HUES6 (cell line): ENCODE measurements at regions not wholly inside any gene's neighbourhood (a gene's known extent, or its start where the extent isn't known, plus 50 kb on each side); places are given as distances from the start of the nearest gene placed in this dataset.
"Not testable (repeated sequence)": the region's sequence is repeated elsewhere in the genome, so short reads cannot be mapped to it uniquely, and the experiment has no call there.

Source experiments
- H3K27ac ChIP-seq: 2 replicates; pipeline ENCODE4 v1.7.0; 2013; ENCODE audit warnings: low read depth, mild to moderate bottlenecking, low read length, inconsistent platforms
- H3K27me3 ChIP-seq: 2 replicates; pipeline ENCODE4 v1.6.1; 2013; ENCODE audit warnings: low read length; ENCODE audit not compliant: control insufficient read depth, insufficient read depth
- H3K36me3 ChIP-seq: 2 replicates; pipeline ENCODE4 v1.6.1; 2013; ENCODE audit warnings: low read length; ENCODE audit not compliant: control insufficient read depth, insufficient read depth
- H3K4me1 ChIP-seq: 2 replicates; pipeline ENCODE4 v1.6.1; 2013; ENCODE audit warnings: low read length; ENCODE audit not compliant: control insufficient read depth, insufficient read depth
- H3K4me3 ChIP-seq: 2 replicates; pipeline ENCODE4 v1.5.1; 2013; ENCODE audit warnings: low read depth, low read length
- H3K9ac ChIP-seq: one replicate; pipeline ENCODE4 v1.6.1; 2013; ENCODE audit warnings: mild to moderate bottlenecking, low read length
- H3K9me3 ChIP-seq: 2 replicates; pipeline ENCODE4 v1.6.1; 2013; ENCODE audit warnings: low read depth, low read length; ENCODE audit not compliant: control insufficient read depth, insufficient read depth

DNA sequence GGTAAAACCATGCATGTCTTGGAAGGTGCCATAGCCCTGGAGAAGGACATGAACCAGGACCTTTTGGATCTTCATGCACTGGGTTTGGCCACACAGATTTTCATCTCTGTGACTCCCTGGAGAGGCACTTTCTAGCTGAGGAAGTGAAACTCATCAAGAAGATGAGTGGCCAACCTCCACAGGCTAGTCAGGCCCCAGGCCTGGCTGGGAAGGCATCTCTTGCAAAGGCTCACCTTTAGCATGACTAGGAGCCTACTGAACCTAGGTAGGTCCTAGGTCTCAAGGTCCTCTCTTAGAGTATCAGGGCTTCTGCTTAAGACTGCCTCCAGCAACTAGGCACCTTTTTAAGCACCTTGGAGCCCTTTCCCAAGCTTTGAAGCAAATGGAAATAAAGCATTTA lies 1448.7 kb upstream of the ACO1 start:
- H3K4me1 ChIP-seq = no peaks in the 10 kb centered on the region
- H3K4me3 ChIP-seq = no peak overlapping the region
- no peak overlapping the region for H3K9ac ChIP-seq
- H3K9me3 ChIP-seq = no peaks in the 10 kb centered on the region
- H3K27me3 ChIP-seq = no peaks in the 10 kb centered on the region
- H3K27ac ChIP-seq = no peak overlapping the region
- H3K36me3 ChIP-seq = no peaks in the 10 kb centered on the region

- Histone ChIP-seq H3K9me3 (no peaks in the 10 kb centered on the region), H3K4me1 (no peaks in the 10 kb centered on the region), H3K27me3 (no peaks in the 10 kb centered on the region), H3K9ac (no peak overlapping the region), H3K36me3 (no peaks in the 10 kb centered on the region), H3K4me3 (no peak overlapping the region), H3K27ac (no peak overlapping the region)
These were observed 1447.3 kb upstream of the ACO1 start for GRCh38 chr9:30937106-30937505.

DNA sequence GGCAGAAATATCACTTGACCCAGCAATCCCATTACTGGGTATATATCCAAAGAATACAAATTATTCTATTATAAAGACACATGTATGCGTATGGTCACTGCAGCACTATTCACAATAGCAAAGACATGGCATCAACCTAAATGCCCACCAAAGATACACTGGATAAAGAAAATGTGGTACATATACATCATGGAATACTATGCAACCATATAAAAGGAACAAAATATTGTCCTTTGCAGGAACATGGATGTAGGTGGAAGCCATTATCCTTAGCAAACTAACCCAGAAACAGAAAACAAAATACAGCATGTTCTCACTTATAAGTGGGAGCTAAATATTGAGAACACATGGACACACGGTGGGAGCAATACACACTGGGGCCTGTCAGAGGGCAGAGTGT lies 1441.6 kb upstream of the ACO1 start:
- H3K9me3 ChIP-seq, H3K9ac ChIP-seq, H3K27ac ChIP-seq, H3K4me3 ChIP-seq, H3K4me1 ChIP-seq, H3K36me3 ChIP-seq, H3K27me3 ChIP-seq: not testable (repeated sequence)

GRCh38 chr9:30943446-30944224 lies 1440.8 kb upstream of the ACO1 start:
- Histone ChIP-seq H3K36me3 (no peaks in the 10 kb centered on the region), H3K9ac (no peak overlapping the region)

GRCh38 chr9:30944225-30944569 lies 1440.2 kb upstream of the ACO1 start:
- H3K4me1 ChIP-seq = no peaks in the 10 kb centered on the region

More at GRCh38 chr9:30943446-30944224, 1440.8 kb upstream of the ACO1 start:
- H3K27me3 ChIP-seq = no peaks in the 10 kb centered on the region
- no peaks in the 10 kb centered on the region for H3K9me3 ChIP-seq
- H3K4me3 ChIP-seq = no peak overlapping the region
- H3K4me1 ChIP-seq = no peaks in the 10 kb centered on the region
- H3K27ac ChIP-seq = no peak overlapping the region

DNA sequence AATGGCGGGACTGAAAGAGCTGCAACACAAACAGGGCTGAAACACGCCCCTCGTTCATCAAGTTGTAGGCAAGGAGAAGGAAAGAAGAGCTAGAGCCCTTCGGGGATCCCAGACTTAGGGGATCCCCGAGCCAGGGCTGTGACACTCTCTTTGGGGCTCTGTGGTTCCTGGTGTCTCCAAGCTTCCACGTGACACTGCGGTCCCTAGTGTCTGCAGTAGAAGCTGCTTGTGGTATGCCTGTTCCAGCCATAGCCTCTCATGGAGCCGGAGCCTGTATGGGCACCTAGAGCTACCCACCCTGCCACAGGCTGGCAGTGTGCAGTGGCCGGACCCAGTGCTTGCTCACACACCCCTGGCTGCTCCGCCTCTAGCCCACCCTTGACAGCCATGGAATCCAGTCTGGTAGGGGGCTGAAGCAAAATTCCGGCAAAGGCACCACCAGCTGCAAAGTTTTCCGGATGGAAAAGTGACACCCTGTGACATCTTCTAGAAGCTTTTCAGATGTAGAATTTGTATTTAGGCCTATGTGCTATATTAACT lies 1439.6 kb upstream of the ACO1 start:
- H3K9ac ChIP-seq = no peak overlapping the region
- H3K27me3 ChIP-seq = no peaks in the 10 kb centered on the region
- H3K4me3 ChIP-seq = no peak overlapping the region
- H3K36me3 ChIP-seq = no peaks in the 10 kb centered on the region
- H3K9me3 ChIP-seq = no peaks in the 10 kb centered on the region
- H3K4me1 ChIP-seq = no peaks in the 10 kb centered on the region
- H3K27ac ChIP-seq = no peak overlapping the region

More at GRCh38 chr9:30944225-30944569, 1440.2 kb upstream of the ACO1 start:
- Histone ChIP-seq H3K36me3 (no peaks in the 10 kb centered on the region), H3K4me3 (no peak overlapping the region), H3K9me3 (no peaks in the 10 kb centered on the region), H3K27me3 (no peaks in the 10 kb centered on the region), H3K27ac (no peak overlapping the region), H3K9ac (no peak overlapping the region)

DNA sequence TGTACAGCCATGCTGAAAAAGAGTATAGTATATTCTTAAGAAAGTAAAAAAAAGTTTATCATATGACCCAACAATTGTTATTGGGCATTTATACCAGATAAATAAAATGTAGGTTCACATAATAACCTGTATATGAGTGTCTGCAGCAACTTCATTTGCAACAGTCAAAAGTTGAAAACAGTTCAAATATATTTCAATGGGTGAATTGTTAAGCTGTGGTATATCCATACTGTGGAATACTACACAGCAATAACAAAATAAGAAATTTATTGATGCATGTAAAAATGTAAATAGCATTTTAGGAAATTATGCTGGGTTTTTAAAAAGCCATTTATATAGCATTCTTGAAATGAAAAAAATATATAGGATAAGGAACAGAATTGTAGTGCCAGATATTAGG lies 1420.1 kb upstream of the ACO1 start:
- Histone ChIP-seq H3K4me3 (no peak overlapping the region), H3K36me3 (no peaks in the 10 kb centered on the region), H3K27me3 (no peaks in the 10 kb centered on the region), H3K27ac (no peak overlapping the region), H3K4me1 (no peaks in the 10 kb centered on the region), H3K9ac (no peak overlapping the region), H3K9me3 (peaks cover 9% of the 10 kb centered on the region; the same call in 1 of the 2 replicates)

DNA sequence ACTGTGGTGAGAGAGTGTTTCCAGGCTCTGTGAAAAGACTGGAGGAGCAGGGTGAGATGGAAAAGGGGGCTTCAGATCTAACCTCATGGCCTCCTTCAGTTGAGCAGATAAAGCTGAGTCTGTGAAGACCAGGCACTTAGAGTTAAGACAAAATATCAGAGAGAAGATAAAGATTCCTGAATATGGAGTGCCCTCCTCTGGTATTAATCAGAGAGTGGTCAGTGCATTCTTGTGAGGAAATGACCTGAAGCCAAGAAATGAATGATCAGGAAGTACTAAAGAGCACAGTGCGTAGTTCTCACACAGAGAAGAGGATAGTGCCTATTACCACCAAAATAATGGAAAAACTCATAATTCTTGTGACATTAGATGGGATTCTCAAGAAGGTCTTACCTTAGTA lies 1417.0 kb upstream of the ACO1 start:
- peaks cover 9% of the 10 kb centered on the region; the same call in 1 of the 2 replicates for H3K9me3 ChIP-seq
- H3K27me3 ChIP-seq = no peaks in the 10 kb centered on the region
- H3K27ac ChIP-seq = no peak overlapping the region
- H3K4me1 ChIP-seq = no peaks in the 10 kb centered on the region
- no peaks in the 10 kb centered on the region for H3K36me3 ChIP-seq
- no peak overlapping the region for H3K9ac ChIP-seq
- H3K4me3 ChIP-seq = no peak overlapping the region

DNA sequence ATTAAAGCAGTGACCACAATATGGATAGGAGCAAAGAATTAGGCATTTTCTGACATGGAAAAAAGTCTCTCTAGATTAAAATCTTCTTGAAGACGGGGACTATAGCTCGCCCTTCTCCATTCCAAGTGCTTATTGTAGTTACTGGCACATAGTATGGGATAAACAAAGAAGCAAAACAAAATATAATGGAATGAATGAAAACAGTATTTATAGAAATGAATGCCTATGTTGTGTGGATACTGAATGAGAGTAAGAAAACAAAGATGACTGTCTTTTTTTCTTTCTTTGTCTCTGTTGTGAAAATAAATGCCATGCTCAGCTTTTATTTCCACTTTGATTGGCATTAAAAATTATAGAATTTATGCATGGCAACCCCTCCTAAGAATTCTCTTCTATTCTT lies 1414.3 kb upstream of the ACO1 start:
- no peaks in the 10 kb centered on the region for H3K27me3 ChIP-seq
- no peak overlapping the region for H3K27ac ChIP-seq
- no peak overlapping the region for H3K4me3 ChIP-seq
- H3K36me3 ChIP-seq = no peaks in the 10 kb centered on the region
- no peaks in the 10 kb centered on the region for H3K4me1 ChIP-seq
- H3K9ac ChIP-seq = no peak overlapping the region
- H3K9me3 ChIP-seq = no peaks in the 10 kb centered on the region

GRCh38 chr9:30970812-30971211 lies 1413.6 kb upstream of the ACO1 start:
- Histone ChIP-seq H3K27me3 (no peaks in the 10 kb centered on the region), H3K36me3 (no peaks in the 10 kb centered on the region), H3K27ac (no peak overlapping the region), H3K4me3 (no peak overlapping the region), H3K4me1 (no peaks in the 10 kb centered on the region), H3K9me3 (no peaks in the 10 kb centered on the region), H3K9ac (no peak overlapping the region)

- no peak overlapping the region for H3K27ac ChIP-seq
- H3K4me1 ChIP-seq = 0 out of 2 replicates have a peak, but pooled peaks cover 2% of the 10 kb centered on the region
- H3K27me3 ChIP-seq = no peaks in the 10 kb centered on the region
- H3K9ac ChIP-seq = no peak overlapping the region
- no peak overlapping the region for H3K4me3 ChIP-seq
- no peaks in the 10 kb centered on the region for H3K36me3 ChIP-seq
- H3K9me3 ChIP-seq = no peaks in the 10 kb centered on the region
These were observed 1411.8 kb upstream of the ACO1 start for GRCh38 chr9:30972654-30973053.
